GM13976 (cell line): ENCODE measurements at regions not wholly inside any gene's neighbourhood (a gene's known extent, or its start where the extent isn't known, plus 50 kb on each side); places are given as distances from the start of the nearest gene placed in this dataset.

Experiments used
- DNase-seq: peaks from one replicate; pipeline ENCODE4 v3.0.0; 2012; ENCODE audit warnings: low spot score
- in situ Hi-C: fragments of 300-500 bp; cut with MboI; formaldehyde crosslinking; loops from one replicate; pipeline ENCODE4 v1.12.0; 2022; ENCODE audit warnings: low sequenced_read_pairs, mixed read lengths, inconsistent platforms; ENCODE audit not compliant: unreplicated experiment
- TF ChIP-seq, protein P1 (sequence below): IDR thresholded peaks from 2 replicates; pipeline ENCODE4 v1.5.1; 2012; ENCODE audit warnings: borderline replicate concordance, mild to moderate bottlenecking; ENCODE audit not compliant: insufficient read depth; ENCODE audit errors: extremely low read depth, missing control alignments, control extremely low read depth

DNA sequence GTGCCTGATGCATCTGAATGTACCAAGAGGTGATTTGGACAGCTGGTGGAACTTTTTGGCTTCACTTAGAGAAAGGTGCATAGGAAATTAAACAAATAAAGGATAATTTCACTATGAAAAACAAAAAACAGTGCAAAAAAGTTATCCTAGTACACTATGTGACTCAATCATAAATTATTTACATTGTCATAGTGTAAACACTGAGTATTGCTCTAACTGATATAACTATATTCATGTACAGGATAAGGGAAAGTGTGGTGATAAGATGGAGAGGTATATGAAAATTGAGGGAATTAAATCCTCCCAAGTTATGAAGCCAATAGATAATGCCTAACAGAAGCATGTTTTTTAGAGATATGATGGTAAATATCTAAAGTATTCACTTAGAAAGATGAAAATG, 50.2 kb upstream of the CPNE4 start:
- in situ Hi-C loops: no loop called here
- TF ChIP-seq, protein P1, sequence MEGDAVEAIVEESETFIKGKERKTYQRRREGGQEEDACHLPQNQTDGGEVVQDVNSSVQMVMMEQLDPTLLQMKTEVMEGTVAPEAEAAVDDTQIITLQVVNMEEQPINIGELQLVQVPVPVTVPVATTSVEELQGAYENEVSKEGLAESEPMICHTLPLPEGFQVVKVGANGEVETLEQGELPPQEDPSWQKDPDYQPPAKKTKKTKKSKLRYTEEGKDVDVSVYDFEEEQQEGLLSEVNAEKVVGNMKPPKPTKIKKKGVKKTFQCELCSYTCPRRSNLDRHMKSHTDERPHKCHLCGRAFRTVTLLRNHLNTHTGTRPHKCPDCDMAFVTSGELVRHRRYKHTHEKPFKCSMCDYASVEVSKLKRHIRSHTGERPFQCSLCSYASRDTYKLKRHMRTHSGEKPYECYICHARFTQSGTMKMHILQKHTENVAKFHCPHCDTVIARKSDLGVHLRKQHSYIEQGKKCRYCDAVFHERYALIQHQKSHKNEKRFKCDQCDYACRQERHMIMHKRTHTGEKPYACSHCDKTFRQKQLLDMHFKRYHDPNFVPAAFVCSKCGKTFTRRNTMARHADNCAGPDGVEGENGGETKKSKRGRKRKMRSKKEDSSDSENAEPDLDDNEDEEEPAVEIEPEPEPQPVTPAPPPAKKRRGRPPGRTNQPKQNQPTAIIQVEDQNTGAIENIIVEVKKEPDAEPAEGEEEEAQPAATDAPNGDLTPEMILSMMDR: no peak
- DNase-seq: no peak

DNA sequence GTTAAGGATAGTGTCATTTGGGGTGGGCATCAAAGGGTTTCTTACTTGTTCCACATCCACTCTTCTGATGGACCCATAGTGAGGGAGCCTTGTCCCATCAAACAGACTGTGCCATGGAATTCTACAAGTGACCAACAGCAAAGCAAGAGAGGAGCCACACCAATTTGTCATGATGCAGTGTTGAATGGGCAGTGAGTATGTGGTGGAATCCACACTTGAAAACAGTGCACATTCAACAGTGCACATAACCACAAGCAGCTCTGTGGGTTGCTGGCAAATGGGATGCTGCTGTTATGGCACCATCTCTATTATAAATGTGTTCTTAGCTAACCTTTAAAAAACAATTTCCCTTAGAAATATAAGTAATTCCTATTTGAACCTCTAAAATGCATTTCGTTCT, 52.5 kb upstream of the CPNE4 start:
- no peak for DNase-seq
- in situ Hi-C loops: no loop called here
- TF ChIP-seq, protein P1: no peak

DNA sequence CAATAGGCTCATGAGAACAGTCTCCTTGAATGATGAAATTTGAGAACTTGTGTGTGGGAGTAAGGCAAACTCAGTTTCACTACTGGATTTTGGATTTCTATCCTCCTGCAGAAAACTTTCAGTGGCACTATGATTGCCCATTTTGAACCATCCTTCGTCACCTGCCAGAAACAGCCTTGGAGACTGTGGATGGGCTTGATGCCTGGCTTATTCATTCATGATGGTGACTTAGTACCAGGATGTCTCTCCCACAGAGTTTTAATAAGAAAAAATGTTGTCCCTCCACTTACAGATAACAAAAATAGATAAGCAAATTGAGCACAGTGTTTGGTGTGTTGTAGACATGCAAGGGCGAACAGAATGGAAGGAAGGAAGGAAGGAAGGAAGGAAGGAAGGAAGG, 53.5 kb upstream of the CPNE4 start:
- DNase-seq: no peak
- TF ChIP-seq, protein P1: no peak
- in situ Hi-C loops: no loop called here

DNA sequence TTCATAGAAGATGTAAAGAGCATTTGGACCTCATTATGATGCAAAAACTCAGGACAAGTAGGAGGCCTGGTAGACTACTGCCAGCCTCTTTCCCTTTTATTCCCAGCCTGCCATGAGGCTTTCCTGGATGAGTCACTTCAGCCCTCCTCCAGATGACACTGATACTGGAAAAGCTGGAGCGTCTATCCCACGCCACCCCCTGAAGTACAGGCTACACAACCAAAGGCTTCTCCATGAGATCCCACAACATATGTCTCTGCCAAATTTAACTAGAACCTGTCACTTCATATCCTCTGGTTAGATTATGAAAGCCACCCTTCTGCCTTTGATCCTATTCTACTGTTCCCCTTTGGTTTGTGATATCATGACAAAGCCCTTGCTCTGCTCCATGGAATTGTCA, 56.1 kb upstream of the CPNE4 start:
- DNase-seq: no peak
- TF ChIP-seq, protein P1: no peak
- in situ Hi-C loops: no loop called here

DNA sequence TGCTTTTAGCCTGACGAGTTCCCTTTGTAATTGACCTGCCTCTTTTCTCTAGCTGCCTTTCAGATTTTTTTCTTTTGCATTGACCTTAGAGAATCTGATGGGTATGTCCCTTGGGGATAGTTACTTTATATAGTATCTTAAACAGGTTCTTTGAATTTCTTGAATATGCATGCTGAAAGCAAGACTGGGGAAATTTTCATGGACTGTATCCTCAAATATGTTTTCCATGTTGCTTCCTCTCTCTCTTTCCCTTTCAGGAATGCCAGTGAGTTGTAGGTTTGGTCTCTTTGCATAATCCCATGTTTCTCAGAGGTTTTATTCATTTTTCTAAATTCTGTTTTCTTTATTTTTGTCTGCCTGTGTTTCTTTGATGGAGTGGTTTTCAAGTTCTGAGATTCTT, 81.8 kb upstream of the CPNE4 start:
- TF ChIP-seq, protein P1: no peak
- DNase-seq: no peak
- in situ Hi-C loops: no loop called here

DNA sequence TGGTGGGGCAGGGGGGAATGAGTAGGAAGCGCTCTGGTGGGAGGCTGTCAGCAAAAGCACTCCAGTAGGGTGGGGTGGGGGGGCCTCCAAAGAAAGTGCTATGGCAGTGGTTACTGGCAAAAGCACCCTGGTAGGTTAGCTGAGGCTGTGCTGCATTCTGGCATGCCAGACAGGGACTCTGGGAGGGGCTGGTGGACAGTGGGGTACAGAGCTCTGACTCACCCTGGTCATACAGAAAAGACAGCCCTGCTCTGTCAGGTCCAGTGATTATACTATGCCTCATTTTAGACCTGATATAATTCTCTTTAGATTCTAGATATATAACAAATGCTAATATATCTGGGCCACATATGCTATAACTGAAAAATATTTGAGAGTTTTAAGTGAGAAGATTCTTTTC, 82.8 kb upstream of the CPNE4 start:
- in situ Hi-C loops: no loop called here

More for the DNA sequence above, 82.8 kb upstream of the CPNE4 start:
- no peak for DNase-seq
- TF ChIP-seq, protein P1: no peak
